ENCODE measurements at regions not wholly inside any gene's neighbourhood (a gene's known extent, or its start where the extent isn't known, plus 50 kb on each side); places are given as distances from the start of the nearest gene placed in this dataset.

DNA sequence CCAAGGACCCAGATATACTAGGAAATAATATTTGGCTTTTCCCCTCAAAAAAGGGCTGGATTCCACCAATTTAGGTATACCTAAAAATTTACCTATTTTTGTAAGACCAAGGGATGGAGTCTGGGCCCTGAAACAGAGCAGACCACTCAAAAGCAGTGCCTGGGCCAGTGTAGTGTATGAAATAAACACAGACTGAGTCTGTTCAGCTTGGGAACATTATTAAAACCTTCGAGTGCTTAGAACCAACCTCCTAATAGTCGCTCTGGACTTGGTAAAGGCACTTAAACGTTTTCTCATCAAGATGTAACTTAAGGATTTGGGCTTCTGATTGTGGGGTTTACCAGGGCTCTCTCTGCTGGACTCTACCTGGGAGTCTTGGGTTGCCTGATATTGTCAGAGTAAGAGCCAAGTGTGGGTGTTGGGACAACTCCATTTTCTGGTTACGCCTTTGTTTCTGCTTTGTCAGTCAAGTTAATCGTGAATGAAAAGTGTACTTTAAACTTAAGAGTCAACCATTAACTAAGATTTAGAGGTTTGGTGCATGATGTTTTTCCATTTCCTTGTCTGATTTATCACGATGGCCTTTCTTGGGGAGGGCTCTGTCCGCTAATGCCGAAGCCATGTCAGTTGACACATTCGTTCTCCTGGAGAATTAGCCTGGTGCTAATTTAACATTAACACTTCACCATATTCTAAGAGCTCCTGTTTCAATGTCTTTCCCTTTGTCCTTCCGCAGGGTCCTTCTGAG lies 221.0 kb upstream of the TPM1 start:
- no peak for FAIRE-seq

DNA sequence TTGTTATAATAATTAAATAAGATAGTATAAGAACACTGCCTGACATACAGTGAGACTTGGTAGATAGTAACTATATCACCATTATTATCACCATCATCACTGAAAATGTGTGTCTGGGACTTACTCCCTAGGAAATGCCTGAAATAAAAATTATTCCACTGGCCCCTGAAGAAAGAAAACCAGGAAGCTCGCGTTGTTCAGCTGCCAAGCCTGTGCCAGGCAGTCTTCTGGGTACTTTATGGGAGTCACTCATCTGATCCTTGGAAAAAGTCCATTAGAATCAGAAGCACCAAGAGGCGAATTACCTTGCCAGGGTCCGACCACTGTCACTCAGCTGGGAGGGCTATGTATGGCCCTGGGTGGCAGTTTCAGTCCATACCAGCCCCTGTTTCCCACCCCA lies 220.3 kb upstream of the TPM1 start:
- no peak for FAIRE-seq

DNA sequence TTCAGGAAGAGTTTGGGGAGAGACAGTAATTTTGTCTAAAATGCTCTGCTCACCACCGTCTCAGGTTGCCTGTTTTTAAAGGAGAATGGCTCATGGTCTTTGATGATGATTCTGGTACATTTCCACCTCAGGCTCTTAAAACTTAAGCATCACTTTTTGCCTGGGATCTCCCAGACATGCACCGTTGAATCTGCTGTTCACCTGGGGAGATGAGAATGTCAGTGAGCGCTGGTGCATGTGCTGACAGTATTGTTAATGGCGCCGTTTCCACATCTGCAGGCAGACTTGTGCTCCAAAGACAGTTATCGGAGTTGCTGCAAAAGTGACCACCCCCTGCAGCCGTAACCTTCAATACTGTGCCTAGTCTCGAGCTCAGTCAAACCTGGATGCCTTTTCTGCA lies 219.0 kb upstream of the TPM1 start:
- FAIRE-seq = no peak

DNA sequence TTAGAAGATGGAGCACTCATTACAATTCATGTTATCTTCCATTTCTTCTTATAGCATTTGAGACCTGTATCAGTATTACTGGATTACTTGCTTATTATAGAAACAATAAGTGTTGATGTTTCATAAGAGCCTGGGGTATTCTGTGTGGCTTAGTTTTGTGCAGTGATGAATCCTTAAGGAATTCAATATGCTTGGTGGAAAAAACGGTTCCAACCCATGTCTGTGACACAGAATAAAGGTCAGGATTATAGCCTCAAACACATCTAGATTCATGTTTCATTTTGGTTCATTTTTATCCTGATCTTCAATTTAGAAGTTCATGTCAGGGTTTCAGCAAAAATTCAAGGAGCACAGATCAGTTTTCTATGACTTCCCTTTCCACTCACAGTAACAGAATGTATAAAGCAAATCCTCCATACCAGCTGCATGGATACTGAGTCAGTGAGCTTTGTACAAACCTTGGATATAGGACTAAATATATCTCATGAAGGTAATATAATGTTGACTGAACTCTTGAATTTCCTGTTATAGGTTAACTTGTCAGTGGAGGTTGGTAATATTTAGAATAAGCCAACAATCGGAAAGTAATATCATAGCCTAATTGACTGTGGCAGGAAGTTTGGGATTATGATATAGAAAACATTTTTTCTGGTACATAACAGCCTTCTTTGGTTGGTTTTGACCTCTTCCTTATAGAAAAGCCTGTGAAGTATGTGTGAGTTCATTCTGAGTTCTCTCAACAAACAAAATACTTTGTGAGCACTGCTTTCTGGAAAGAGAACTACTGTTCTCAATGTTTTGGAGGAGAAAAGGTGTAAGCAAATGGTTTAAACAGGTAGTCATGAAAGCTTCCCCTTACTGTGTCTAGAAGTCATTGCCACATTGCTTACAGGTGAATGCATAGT lies 218.2 kb upstream of the TPM1 start:
- no peak for FAIRE-seq

DNA sequence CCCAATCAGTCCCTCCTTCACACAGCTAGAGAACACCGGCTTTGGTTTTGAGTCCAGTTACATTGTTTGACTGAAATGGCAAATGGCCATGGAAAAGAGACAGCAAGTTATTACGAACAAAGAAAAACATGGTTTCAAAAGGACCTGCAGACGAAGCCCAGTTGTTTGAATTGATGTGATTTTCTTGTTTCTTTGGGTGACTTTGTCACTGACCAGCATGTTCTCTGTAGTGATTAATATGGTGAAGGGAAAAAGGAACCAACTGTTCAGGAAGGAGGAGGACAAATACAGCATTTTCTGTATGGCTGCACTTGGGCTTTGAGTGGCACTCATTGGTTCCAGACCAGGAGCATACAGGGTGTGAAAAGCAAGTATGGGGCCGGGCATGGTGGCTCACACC lies 217.4 kb upstream of the TPM1 start:
- no peak for FAIRE-seq

DNA sequence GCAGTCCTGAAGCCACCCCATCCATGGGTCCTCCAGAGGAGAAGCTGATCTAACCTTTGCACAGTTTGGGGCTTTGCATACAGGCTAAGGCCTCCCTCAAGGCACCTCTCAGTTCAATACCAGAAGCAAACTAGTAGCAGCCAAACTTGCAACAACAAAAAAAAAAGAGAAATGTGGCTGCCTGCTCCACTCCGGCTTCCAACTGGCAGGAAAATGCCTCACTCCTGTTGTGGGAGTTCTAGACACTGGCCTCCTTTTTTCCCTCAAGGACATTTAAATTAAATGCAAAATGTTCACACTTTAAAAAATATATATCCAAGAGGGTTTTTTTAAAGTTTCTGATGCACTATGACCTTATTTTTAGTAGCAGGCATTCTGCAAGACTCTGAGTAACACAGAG lies 216.0 kb upstream of the TPM1 start:
- no peak for FAIRE-seq

DNA sequence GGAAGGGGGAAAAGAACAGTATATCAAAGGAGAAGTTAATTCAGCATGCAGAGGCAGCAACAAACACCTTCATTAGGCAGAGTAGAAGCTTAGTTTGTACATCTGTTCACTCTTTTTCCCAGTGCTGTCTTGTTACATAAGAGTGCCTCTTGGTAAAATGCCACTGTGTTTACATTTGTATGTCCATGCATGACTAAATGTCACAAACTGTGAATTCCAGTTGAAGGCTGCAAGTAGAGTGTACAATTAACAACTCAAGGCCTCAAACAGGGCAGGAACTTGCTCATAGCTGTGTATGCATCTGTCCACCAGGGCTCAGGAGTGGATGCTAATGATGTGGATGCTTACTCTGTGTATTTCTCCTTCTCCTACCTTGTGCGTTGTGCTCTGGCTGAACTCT lies 214.2 kb upstream of the TPM1 start:
- FAIRE-seq = no peak

DNA sequence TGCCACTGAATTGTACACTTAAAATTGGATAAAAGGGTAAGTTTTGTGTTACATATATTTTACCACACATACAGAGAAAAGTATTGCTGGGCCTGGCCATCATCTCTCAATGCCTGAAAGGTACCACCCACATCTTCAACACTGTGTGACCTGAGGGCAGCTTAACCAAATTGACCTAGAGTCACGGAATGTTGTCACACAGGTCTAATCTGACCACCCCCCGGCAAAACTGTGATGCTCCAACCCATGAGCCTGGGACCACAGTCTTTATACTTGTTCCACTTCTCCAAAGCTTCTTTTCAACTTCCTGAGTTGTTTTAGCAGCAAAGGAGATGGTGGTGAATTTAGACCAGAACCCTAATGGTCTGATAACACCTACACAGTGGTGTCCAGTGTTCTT lies 210.3 kb upstream of the TPM1 start:
- no peak for FAIRE-seq

DNA sequence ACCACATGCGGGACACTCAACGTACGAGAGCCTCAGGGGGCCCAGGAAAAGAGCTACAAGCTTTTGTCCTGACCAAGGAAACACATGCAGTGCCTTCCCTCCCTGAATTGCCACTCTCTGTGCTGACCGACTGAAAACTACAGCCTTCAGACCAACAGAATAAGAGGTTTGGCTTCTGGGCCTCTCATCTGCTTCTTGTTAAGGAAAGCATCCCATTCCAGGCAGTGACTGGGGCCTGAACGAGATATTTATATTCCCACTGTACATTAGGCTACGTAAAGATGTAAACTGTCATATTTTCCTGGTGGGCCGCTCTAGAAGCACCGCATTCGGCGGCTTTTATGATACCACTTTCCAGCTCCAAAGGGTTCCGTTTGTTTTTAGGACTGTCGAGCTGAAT lies 208.9 kb upstream of the TPM1 start:
- no peak for FAIRE-seq

DNA sequence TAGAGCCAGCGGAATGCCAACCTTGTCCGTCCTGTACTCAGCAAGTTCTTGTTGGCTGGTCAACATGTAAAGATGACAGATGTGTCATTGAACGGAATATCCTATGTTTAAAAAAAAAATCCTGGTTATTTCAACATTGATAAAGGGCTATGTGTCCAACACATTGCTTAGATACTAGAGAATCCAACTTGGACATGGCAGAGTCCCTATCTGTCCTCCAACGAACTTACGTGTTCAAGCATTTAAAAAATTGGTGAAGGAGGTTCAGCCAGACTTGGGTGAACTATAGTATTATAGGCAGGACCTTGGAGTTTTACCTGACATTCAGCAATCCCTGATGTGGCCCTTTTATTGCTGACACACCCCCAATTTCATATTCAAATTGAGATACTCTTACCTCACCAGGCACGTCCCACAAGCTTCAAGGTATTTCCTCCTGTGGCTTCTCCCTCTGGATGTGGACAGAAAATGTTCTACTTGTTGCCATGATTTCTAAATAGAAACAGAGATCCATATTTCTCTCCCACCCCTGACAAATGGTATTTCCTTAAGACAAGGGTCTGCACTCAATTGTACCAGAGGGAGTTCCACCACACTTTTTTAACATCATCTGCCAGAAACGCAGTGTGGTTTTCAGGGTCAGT lies 207.7 kb upstream of the TPM1 start:
- FAIRE-seq = no peak

DNA sequence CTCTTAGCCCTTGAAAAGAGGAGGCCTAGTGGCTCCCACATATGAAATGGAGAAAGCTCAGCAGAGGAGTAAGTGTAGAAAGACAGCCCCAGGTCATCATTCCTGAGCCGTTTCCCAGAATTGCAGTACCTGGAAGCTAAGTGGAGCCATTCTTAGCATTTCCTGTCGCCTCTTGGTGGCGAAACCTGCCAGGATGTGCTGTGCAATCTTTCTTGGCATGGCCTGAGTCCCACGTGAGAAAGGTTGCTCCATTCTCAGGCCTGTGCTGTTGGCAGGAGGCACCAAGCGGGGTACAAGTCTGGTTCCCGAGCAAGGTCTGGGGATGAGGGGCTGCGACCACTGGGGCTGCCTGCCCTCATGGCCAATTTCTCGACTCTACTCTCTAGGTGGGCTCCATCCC lies 207.2 kb upstream of the TPM1 start:
- no peak for FAIRE-seq

DNA sequence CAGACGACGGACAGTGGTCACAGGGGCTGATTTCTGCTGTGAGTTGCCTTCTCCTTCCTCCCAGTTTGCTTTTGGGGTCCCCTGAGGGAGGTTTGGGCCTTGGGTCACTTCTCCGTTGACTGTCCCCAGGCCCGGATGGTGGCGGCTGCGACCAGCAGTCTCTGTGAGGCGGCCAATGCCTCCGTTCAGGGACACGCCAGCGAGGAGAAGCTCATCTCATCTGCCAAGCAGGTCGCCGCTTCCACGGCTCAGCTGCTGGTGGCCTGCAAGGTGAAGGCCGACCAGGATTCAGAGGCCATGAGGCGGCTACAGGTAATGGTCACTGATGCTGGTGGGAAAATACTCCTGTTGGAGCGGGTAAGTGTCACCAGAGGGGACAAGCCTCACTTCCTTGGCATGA lies 206.8 kb upstream of the TPM1 start:
- FAIRE-seq = no peak

DNA sequence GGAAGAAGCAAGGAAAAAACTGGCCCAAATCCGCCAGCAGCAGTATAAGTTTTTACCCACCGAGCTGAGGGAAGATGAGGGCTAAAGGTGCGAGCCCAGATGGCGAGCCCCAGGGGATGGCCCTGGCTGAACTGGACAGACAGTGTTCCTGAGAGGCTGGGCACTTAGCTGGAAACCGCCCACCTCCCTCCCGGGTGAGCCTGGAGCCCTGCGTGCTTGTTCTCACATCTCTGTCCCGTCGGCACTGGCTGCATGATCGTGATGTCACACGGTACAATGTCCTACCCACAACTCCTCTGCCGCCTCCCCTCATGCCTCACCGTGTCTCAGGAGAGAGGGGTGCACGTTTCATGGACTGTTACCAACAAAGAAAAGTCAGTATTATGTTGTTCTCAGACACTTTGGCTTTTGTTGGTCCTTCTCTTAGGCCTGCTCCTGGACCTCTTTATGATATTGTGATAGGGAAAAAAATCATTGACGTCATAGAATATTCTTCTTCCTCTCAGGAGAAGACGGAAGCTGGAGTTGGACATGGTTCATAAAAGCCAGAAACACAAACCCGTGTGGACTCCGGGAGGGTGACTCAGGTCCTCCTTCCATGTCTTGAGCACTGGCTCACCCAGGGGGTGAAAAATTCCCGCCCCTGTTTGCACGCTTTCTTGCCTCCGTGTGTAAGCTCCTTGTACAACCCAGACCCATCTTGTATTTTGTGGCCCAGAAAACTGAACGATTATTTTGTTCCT lies 201.8 kb upstream of the TPM1 start:
- FAIRE-seq = no peak

DNA sequence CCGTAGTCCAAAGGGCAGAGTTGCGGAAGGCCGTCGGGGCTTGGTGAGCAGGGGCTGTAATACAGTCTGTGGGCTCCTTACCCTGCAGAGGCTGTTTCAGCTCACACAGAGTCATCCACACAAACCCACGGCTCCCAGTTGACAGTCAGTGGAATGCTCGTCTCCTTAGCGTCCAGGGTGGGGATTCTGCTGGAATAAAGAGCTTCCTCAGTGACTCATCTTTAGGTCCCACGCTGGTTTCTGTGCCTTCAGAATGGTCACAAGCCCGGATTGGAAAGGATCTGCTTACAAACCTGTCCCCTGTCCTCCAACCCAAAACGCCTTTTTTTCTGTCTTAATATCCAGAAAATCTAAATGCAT lies 201.3 kb upstream of the TPM1 start:
- FAIRE-seq = no peak

DNA sequence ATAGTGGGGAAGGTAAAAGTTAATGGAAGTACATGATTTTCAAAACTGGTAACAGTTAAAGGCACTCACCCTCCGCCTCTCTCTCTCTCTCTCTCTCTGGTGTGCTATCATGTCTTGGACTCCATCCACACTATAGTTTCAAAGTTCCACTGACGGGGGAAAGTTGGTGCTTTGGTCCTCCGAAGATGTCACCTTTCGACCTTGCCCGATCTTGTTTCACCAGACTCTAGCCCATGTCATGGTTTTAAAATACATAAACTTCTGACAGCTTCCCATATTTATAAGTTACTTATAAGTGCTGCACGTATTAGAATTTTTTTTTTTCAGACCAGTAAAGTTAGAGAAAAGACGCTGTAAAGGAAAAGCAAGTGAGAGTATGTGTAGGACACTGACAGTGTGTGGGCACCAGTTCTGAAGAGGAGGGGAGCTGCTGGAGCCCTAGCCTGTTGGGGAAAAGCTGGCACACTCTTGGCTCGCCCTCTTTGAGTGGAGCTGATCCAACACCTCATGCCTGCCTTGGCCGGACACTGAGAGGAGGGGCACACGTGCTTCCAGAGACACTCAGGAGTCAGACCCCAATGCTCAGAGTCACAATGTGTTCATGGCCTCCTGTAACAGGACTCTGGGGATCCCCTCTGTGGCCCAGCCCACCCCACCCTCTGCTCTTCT lies 200.5 kb upstream of the TPM1 start:
- FAIRE-seq = no peak

DNA sequence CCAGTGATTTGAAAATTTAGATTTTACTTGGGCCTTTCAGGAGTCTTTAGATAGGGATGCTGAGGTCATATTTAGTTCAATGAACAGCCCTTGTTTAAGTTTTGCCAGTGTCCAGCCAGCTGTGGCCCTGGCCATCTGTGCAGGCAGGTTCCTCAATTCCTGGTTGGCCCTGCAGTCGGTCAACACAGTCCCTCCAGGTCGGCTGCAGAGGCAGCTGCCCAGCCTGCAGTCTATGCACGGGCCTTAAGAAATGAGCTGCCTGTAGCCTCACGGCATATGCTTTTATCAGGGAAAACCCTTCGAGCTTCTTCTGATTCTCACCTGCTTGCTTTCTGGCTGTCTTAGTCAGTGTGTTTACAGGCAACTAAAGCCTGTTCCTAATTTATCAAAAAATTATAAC lies 199.2 kb upstream of the TPM1 start:
- FAIRE-seq = no peak

DNA sequence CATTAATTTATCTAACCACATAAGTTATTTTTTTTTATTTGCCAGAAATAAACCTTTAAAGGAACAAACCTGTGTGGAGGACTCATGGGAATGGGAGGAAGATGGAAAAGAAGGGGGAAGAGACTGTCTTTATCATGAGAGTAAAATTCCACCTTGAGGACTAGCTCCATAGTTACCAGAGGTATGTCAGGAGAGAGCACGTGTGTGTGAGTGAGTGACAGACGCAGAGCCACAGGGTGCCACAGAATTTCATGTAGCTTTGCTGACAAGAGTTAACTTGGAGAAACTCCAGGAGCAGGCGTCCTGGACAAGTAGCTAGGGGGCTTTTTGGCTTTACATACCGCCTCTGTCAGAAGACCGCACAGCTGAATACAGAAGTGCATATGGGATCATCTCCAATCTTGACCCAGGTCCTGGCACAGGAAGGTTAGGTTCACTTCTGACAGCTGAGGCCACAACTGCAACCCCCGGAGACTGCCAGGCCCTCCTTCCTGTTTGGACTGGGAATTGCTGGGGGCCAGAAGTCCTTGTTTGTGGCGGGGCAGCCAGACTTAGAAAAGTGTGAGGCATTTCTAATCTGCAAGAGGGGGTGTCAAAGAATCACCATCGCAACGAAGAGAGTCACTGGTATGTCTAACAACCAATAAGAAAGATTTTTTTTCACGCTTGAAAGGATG lies 197.8 kb upstream of the TPM1 start:
- no peak for FAIRE-seq

DNA sequence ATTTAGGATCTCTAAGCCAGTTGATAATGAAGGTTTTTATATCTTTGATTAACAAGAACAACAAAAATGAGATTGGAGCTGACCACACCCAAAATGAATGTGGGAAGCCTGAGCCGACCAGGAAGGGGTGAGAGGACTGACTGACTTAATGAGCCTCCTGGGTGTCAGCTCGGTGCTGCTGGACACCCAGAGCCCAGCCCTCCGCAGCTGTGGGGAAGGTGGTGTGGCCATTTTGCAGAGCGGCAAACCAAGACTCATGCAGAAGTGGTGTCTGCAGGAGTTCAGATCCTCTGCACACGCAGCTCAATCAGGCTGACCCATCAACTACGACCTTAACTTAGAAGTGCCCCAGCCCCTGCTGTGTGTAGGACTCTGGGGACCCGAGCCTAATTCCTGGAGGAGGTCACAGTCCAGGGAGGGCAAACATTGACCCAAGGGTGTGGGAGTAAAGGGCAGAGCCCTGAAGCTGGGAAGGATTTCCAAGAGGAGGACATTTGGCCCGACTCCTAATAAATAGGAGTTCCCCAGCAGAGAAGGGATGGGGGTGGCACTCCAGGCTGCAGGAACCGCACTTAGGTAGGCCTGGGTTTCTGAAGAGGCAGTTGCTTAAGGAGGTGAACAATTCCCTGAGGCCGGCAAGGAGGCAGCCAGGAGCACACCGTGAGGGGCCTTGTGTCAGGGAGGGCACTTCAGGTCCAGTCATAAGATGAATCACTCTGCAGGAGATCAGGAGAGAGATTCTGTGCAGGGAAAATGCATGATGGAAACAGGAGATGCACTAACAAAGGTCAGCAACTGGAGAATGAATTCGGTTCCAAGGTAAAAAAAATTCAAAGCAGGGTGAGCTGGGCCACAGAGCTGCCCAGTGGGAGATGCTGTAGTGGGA lies 197.1 kb upstream of the TPM1 start:
- no peak for FAIRE-seq

DNA sequence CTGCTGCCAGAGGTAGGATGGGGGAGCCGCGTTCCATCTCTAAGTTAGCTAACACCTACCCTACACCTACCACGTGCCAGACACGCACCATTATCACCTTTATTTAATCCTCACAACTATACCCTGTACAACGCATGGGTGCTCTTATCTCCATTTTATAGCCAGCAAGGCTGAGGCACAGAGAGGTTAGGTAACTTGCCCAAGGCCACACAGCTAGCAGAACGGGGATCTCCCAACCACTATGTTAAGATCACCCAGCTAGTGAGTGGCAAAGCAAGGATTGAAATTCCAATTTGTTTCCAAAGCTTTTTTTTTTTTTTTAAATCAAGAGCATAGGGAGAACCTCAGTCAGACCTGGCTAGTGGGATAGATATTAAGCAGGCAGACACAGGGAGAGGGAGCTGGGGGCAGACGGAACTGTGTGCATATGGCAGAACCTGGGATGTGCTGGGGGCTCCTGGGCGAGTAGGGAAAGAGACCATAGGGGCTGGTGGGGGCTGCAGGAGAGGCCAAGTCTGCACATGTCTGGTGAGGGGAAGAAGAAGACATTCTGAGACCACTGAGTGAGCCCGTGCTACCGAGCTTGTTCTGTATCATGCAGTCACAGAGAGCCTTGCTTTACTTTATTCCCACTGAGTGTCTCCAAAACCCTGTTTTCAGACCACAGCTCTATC lies 196.3 kb upstream of the TPM1 start:
- FAIRE-seq = no peak

DNA sequence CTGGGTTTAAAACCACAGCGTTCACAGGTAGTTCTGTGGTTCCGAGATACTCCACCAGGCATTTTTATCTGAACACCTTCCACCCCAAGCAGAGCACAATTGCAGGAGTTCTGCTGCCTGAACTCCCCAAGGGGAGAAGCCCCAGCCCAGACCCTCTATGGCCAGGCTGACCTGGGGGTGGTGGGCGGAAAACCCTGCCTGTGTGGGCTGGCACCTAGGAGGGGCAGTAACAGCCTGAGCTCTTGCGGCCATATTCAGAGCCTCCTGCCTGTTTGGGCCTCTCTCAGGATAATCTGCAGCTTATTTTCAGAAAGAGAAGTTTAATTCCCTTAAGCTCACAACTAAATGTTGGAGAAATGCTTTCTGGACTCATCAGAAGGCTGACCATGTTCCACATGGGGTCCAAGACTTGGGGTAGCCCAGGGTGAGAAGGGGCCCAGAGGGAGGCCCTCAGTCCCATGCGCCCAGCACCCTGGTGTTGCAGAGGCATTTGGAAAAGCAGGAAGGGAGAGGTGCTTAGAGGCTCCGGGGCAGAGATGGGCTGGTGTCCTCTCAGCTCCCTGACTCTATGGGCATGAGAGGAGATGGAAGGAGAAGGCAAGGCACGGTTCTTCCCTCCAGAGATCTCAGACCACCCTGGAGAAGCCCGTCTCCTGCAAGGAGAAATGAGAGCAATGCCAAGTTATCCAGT lies 195.6 kb upstream of the TPM1 start:
- FAIRE-seq = no peak
